Transverse colon (tissue), 4 donors: ENCODE measurements at regions not wholly inside any gene's neighbourhood (a gene's known extent, or its start where the extent isn't known, plus 50 kb on each side); places are given as distances from the start of the nearest gene placed in this dataset.

Experiments used
- DNase-seq: peaks from one replicate; pipeline ENCODE4 v3.0.0-alpha.2; 2019
- H3K27ac ChIP-seq, 4 donors: fragments of 200-600 bp; sonication (generic); 2 replicates each; pipeline ENCODE4 v1.5.1; 2016 to 2018; ENCODE audit warnings: inconsistent platforms in 4 of 4
- H3K27me3 ChIP-seq: fragments of 200-600 bp; sonication (generic); 2 replicates; pipeline ENCODE4 v1.5.1; 2017; ENCODE audit warnings: inconsistent platforms
- H3K36me3 ChIP-seq, 4 donors: fragments of 200-600 bp; sonication (generic); 2 replicates each; pipeline ENCODE4 v1.5.1; 2017 to 2019; ENCODE audit warnings: inconsistent platforms in 4 of 4
- H3K4me1 ChIP-seq, 4 donors: fragments of 200-600 bp; sonication (generic); 2 replicates each; pipeline ENCODE4 v1.5.1; 2017 to 2020; ENCODE audit warnings: inconsistent platforms in 4 of 4
- H3K4me3 ChIP-seq, 4 donors: fragments of 200-600 bp; sonication (generic); 1 replicate in 1 of 4; 2 replicates in 3 of 4; pipeline versions ENCODE4 v1.5.1 to v1.6.1; 2017 to 2019; ENCODE audit warnings: inconsistent platforms in 4 of 4
- H3K9me3 ChIP-seq, 2 donors: fragments of 200-600 bp; sonication (generic); 2 replicates each; pipeline ENCODE4 v1.5.1; 2017 to 2019; ENCODE audit warnings: inconsistent platforms in 2 of 2
- CTCF ChIP-seq, 5 experiments: fragments of 200-600 bp in 3 of 5; fragments of 450-650 bp in 2 of 5; sonication (generic) in 3 of 5; IDR thresholded peaks; 1 replicate in 2 of 5; 2 replicates in 3 of 5; pipeline ENCODE4 v1.5.1; 2016 to 2017; ENCODE audit warnings: antibody characterized with exemption in 5 of 5, inconsistent platforms in 3 of 5, mild to moderate bottlenecking in 2 of 5, moderate library complexity in 1 of 5
- EP300 ChIP-seq: sonication (generic); formaldehyde crosslinking; IDR thresholded peaks from one replicate; pipeline ENCODE4 v1.6.1; 2017; ENCODE audit warnings: antibody characterized with exemption, low read depth
- POLR2A ChIP-seq: fragments of 450-650 bp; IDR thresholded peaks from one replicate; pipeline ENCODE4 v1.6.1; 2016; ENCODE audit warnings: antibody characterized with exemption, mild to moderate bottlenecking, moderate library complexity
- POLR2AphosphoS5 ChIP-seq, 3 donors: sonication (generic); formaldehyde crosslinking; IDR thresholded peaks; one replicate each; pipeline ENCODE4 v1.6.1; 2016; ENCODE audit warnings: antibody characterized with exemption in 3 of 3
- WGBS, 2 donors: methylation state at CpG; one replicate each; pipeline ENCODE4 v1.1.5; 2018; ENCODE audit warnings: low coverage in 1 of 2; 5-methylcytosine and 5-hydroxymethylcytosine counted together
- in situ Hi-C, 4 donors: fragments of 200-750 bp; cut with MboI; loops; one replicate each; pipeline versions ENCODE4 v1.15.0 to v1.15.1; 2017; ENCODE audit warnings: low sequenced_read_pairs in 3 of 4, low pct_ligation_motif_present in 1 of 4, low pct_unique_long_range_greater_than_20kb in 1 of 4
- intact Hi-C: fragments of 100-400 bp; cut with DNase I; formaldehyde crosslinking; loops from one replicate; pipeline ENCODE4 v1.15.1; 2023; ENCODE audit warnings: low total_unique reads

GRCh38 chr3:56970461-56970879 is 90.0 kb upstream of the SPATA12 start:
- H3K4me3 ChIP-seq, result no peak overlapping the region
- no peaks in the 10 kb centered on the region for H3K27me3 ChIP-seq
- WGBS, 2 donors, result 61 to 69% methylated on average over 2 to 7 of the region's 7 CpGs
- in situ Hi-C loops (no loop called here), intact Hi-C loops (no loop called here)
- DNase-seq, result no peak
- H3K4me1 ChIP-seq, result no peaks in the 10 kb centered on the region
- no peaks in the 10 kb centered on the region for H3K9me3 ChIP-seq
- no peak overlapping the region for H3K27ac ChIP-seq
- no peaks in the 10 kb centered on the region for H3K36me3 ChIP-seq
- no peak for TF ChIP-seq EP300
- TF ChIP-seq POLR2A, result no peak
- no peak for TF ChIP-seq POLR2AphosphoS5 (IDR thresholded peaks at IDR 0.05)
- no peak for TF ChIP-seq CTCF (IDR thresholded peaks at IDR 0.05)

GRCh38 chr3:56969851-56970250 is 90.6 kb upstream of the SPATA12 start:
- Histone ChIP-seq H3K27ac (no peak overlapping the region), H3K36me3 (no peaks in the 10 kb centered on the region), H3K9me3 (no peaks in the 10 kb centered on the region), H3K4me3 (no peak overlapping the region), H3K4me1 (no peaks in the 10 kb centered on the region), H3K27me3 (no peaks in the 10 kb centered on the region)
- TF ChIP-seq POLR2A (no peak), CTCF (IDR thresholded peaks at IDR 0.05) (no peak), POLR2AphosphoS5 (IDR thresholded peaks at IDR 0.05) (no peak), EP300 (no peak)
- in situ Hi-C loops (no loop called here), intact Hi-C loops (no loop called here)
- WGBS, 2 donors, result 60 to 67% methylated on average over 1 of the region's 1 CpG
- DNase-seq, result no peak

- Histone ChIP-seq H3K27ac (no peak overlapping the region), H3K36me3 (no peaks in the 10 kb centered on the region), H3K9me3 (no peaks in the 10 kb centered on the region), H3K27me3 (no peaks in the 10 kb centered on the region), H3K4me3 (no peak overlapping the region), H3K4me1 (no peaks in the 10 kb centered on the region)
- DNase-seq, result no peak
- in situ Hi-C loops (no loop called here), intact Hi-C loops (no loop called here)
- no peak for TF ChIP-seq POLR2A
- no peak for TF ChIP-seq POLR2AphosphoS5 (IDR thresholded peaks at IDR 0.05)
- TF ChIP-seq CTCF (IDR thresholded peaks at IDR 0.05), result no peak
- TF ChIP-seq EP300, result no peak
Measured at GRCh38 chr3:56966509-56966908, 94.0 kb upstream of the SPATA12 start.

- Histone ChIP-seq H3K4me3 (no peak overlapping the region), H3K27ac (no peak overlapping the region), H3K4me1 (no peaks in the 10 kb centered on the region), H3K9me3 (no peaks in the 10 kb centered on the region), H3K36me3 (no peaks in the 10 kb centered on the region), H3K27me3 (no peaks in the 10 kb centered on the region)
- 91 to 100% methylated on average over 1 of the region's 1 CpG for WGBS, 2 donors
- intact Hi-C loops (no loop called here), in situ Hi-C loops (no loop called here)
- no peak for DNase-seq
- TF ChIP-seq POLR2A (no peak), EP300 (no peak), POLR2AphosphoS5 (IDR thresholded peaks at IDR 0.05) (no peak), CTCF (IDR thresholded peaks at IDR 0.05) (no peak)
Measured at GRCh38 chr3:56966104-56966503, 94.4 kb upstream of the SPATA12 start.
